ENCODE measurements at regions not wholly inside any gene's neighbourhood (a gene's known extent, or its start where the extent isn't known, plus 50 kb on each side); places are given as distances from the start of the nearest gene placed in this dataset.

DNA sequence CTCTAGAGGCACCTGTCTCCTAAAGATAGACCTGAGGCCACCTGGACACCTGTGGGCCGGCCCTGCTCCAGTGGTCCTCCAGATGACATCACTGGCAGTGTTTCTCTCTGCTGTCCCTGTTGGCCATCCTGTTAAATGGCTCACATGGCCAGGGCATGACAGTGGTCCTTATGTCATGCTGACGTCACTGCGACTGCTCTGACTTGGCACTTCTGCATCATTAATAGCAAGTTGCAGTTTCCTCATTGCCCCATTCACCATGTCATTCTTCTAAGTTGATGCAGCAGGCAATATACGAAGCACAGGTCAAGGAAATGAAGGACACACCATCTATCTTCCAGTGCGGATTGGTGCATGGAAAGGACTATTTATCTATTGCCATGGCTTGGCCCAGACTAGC, 1468.5 kb upstream of the TMEM132C start:
- TF ChIP-seq, protein P1, sequence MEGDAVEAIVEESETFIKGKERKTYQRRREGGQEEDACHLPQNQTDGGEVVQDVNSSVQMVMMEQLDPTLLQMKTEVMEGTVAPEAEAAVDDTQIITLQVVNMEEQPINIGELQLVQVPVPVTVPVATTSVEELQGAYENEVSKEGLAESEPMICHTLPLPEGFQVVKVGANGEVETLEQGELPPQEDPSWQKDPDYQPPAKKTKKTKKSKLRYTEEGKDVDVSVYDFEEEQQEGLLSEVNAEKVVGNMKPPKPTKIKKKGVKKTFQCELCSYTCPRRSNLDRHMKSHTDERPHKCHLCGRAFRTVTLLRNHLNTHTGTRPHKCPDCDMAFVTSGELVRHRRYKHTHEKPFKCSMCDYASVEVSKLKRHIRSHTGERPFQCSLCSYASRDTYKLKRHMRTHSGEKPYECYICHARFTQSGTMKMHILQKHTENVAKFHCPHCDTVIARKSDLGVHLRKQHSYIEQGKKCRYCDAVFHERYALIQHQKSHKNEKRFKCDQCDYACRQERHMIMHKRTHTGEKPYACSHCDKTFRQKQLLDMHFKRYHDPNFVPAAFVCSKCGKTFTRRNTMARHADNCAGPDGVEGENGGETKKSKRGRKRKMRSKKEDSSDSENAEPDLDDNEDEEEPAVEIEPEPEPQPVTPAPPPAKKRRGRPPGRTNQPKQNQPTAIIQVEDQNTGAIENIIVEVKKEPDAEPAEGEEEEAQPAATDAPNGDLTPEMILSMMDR (IDR thresholded peaks at IDR 0.05; ENCODE audit: borderline replicate concordance, insufficient read depth, low read depth, low read length), result no peak
- no peak overlapping the region for H3K4me3 ChIP-seq (ENCODE audit: low read depth, low read length)

GRCh38 chr12:126807312-126807865, 1459.6 kb upstream of the TMEM132C start:
- H3K4me3 ChIP-seq (ENCODE audit: low read depth, low read length), result no peak overlapping the region
- TF ChIP-seq, protein P1 (IDR thresholded peaks at IDR 0.05; ENCODE audit: borderline replicate concordance, insufficient read depth, low read depth, low read length), result no peak

DNA sequence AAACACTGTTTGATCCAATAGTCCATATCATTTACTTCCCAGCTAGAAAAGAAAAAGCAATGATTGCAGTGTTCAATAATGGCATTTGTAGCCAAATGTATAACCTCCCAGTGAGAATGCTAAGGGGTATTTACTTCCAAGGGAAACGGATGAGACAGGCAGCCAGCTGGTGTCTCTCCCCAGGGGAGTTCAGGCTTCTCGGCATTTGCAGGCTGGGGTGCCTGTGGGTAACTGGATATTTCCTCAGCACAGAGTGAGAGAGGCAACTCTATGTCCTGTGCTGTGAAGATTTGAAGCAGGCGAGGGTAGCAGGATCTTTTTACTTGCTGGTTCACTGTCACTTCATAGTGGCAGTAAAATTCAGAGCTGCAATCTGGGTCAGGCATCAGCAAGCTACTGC, 1455.6 kb upstream of the TMEM132C start:
- no peak overlapping the region for H3K4me3 ChIP-seq (ENCODE audit: low read depth, low read length)
- TF ChIP-seq, protein P1 (IDR thresholded peaks at IDR 0.05; ENCODE audit: borderline replicate concordance, insufficient read depth, low read depth, low read length), result no peak

DNA sequence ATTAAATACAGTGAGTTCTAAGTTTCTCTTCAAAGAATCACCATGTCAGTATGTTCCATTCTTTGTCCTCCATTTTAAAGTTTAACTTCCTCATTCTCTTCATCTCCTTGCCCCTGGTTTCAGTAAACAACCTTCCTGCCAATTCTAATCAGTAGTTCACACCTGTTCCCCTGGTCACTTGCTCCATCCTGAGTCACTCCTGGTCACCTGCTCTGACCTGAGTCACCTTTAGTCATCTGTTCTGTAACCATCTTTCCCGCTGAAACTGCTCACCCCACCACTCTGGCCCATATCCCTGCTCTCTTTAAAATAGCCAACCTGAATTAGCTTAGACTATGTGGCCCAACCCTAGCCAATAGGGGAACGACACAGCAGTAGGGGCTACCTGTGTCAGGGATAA, 1447.4 kb upstream of the TMEM132C start:
- TF ChIP-seq, protein P1 (IDR thresholded peaks at IDR 0.05; ENCODE audit: borderline replicate concordance, insufficient read depth, low read depth, low read length), result no peak

DNA sequence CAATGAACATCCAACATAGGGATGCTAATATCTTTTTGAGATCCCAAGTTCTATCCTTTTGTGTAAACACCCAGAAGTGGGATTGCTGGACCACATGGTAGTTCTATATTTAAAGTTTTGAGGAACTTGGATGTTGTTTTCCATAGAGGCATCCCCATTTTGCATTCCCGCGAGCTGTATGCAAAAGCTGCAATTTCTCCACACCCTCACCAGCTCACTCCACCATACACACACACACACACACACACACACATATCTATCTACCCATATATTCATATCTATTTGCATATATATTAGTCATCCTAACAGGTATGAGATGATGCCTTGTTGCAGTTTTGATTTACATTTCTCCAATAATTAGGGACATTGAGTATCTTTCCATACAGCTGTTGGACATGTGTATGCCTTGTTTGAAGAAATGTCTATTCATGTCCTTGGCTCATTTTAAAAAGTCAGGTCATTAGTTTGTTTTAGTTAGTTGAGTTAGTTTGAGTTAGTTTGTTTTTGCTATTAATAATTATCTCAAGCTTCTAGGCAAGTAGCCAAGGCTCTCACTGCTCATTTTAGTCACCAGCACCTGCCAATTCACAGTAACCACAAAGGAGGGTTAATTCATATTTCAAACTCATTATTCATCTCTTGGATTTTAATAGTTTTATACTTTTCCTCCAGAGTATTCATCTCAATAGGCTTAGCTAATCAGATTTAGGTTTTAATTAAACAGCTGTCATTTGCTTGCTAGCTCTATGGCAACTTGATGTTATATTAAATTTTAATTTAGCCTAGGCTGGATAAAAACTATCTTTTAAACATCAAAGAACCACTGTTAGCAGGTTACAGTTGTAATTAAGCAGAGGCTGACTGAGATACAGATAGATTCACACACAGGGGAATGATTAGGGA, 1435.9 kb upstream of the TMEM132C start:
- H3K4me3 ChIP-seq (ENCODE audit: low read depth, low read length), result no peak overlapping the region
- TF ChIP-seq, protein P1 (IDR thresholded peaks at IDR 0.05; ENCODE audit: borderline replicate concordance, insufficient read depth, low read depth, low read length), result no peak

More for the DNA sequence above, 1447.4 kb upstream of the TMEM132C start:
- H3K4me3 ChIP-seq (ENCODE audit: low read depth, low read length), result no peak overlapping the region

GRCh38 chr12:126837697-126838096, 1429.3 kb upstream of the TMEM132C start:
- no peak overlapping the region for H3K4me3 ChIP-seq (ENCODE audit: low read depth, low read length)
- TF ChIP-seq, protein P1 (IDR thresholded peaks at IDR 0.05; ENCODE audit: borderline replicate concordance, insufficient read depth, low read depth, low read length), result no peak

All from GM12875 (cell line).